ENCODE measurements at regions not wholly inside any gene's neighbourhood (a gene's known extent, or its start where the extent isn't known, plus 50 kb on each side); places are given as distances from the start of the nearest gene placed in this dataset.

- TF ChIP-seq POLR2A (IDR thresholded peaks at IDR 0.05): no peak
- no peak for TF ChIP-seq CTCF (IDR thresholded peaks at IDR 0.05)
Measured at GRCh38 chr12:90802727-90803126, 152.2 kb downstream of the CCER1 start.
